Thymus (tissue), 11 donors: ENCODE measurements at regions not wholly inside any gene's neighbourhood (a gene's known extent, or its start where the extent isn't known, plus 50 kb on each side); places are given as distances from the start of the nearest gene placed in this dataset.

Experiments used
- DNase-seq, 9 donors: peaks; one replicate each; pipeline ENCODE4 v3.0.0-alpha.2; 2013; ENCODE audit warnings: low spot score in 9 of 9, low read depth in 6 of 9, missing footprints in 1 of 9
- H3K27ac ChIP-seq, 2 donors: one replicate each; pipeline ENCODE4 v1.5.1; 2013; ENCODE audit warnings: control low read depth in 1 of 2, low read depth in 1 of 2, low read length in 1 of 2, mild to moderate bottlenecking in 1 of 2, moderate library complexity in 1 of 2
- H3K27me3 ChIP-seq, 2 donors: one replicate each; pipeline ENCODE4 v1.5.1; 2013; ENCODE audit warnings: low read length in 1 of 2; ENCODE audit not compliant: control insufficient read depth in 2 of 2, insufficient read depth in 1 of 2
- H3K36me3 ChIP-seq, 2 donors: one replicate each; pipeline ENCODE4 v1.5.1; 2013; ENCODE audit warnings: low read length in 1 of 2, mild to moderate bottlenecking in 1 of 2, moderate library complexity in 1 of 2; ENCODE audit not compliant: control insufficient read depth in 2 of 2, insufficient read depth in 2 of 2
- H3K4me1 ChIP-seq, 2 donors: one replicate each; pipeline ENCODE4 v1.5.1; 2013; ENCODE audit warnings: low read length in 2 of 2; ENCODE audit not compliant: control insufficient read depth in 2 of 2, insufficient read depth in 2 of 2
- H3K4me3 ChIP-seq, 2 donors: one replicate each; pipeline ENCODE4 v1.5.1; 2013; ENCODE audit warnings: low read length in 2 of 2, control low read depth in 1 of 2, mild to moderate bottlenecking in 1 of 2
- H3K9me3 ChIP-seq, 2 donors: one replicate each; pipeline ENCODE4 v1.5.1; 2013; ENCODE audit warnings: low read length in 1 of 2, mild to moderate bottlenecking in 1 of 2; ENCODE audit not compliant: control insufficient read depth in 2 of 2, insufficient read depth in 1 of 2
- WGBS: extraction: QIAGEN DNeasy Blood & Tissue Kit; methylation state at CpG from one replicate; pipeline ENCODE4 v1.1.7; 2013; 5-methylcytosine and 5-hydroxymethylcytosine counted together
- donor health status: healthy.

- Histone ChIP-seq H3K4me1 (no peaks in the 10 kb centered on the region), H3K4me3 (no peak overlapping the region), H3K36me3 (no peaks in the 10 kb centered on the region), H3K27me3 (no peaks in the 10 kb centered on the region), H3K9me3 (peaks cover 0 to 19% of the 10 kb centered on the region in 2 donors), H3K27ac (no peak overlapping the region)
- no peak for DNase-seq
- 96% methylated on average over 9 of the region's 9 CpGs for WGBS
Measured at GRCh38 chr1:104933846-104934245, 1184.1 kb downstream of the AMY1C start.

GRCh38 chr1:104945406-104945805 is 1195.7 kb downstream of the AMY1C start:
- Histone ChIP-seq H3K4me1 (no peaks in the 10 kb centered on the region), H3K36me3 (no peaks in the 10 kb centered on the region), H3K4me3 (no peak overlapping the region), H3K27ac (no peak overlapping the region), H3K27me3 (no peaks in the 10 kb centered on the region), H3K9me3 (peaks cover 0 to 12% of the 10 kb centered on the region in 2 donors)
- no peak for DNase-seq
- WGBS = 66% methylated on average over 2 of the region's 2 CpGs

GRCh38 chr1:104946558-104947210 is 1197.0 kb downstream of the AMY1C start:
- 92% methylated on average over 4 of the region's 4 CpGs for WGBS
- no peaks in the 10 kb centered on the region for H3K27me3 ChIP-seq

GRCh38 chr1:104953555-104953954 is 1203.9 kb downstream of the AMY1C start:
- Histone ChIP-seq H3K9me3 (no peaks in the 10 kb centered on the region), H3K4me1 (no peaks in the 10 kb centered on the region), H3K27me3 (no peaks in the 10 kb centered on the region), H3K4me3 (no peak overlapping the region), H3K27ac (no peak overlapping the region), H3K36me3 (no peaks in the 10 kb centered on the region)
- DNase-seq = no peak
- 94% methylated on average over 3 of the region's 3 CpGs for WGBS

More at GRCh38 chr1:104946558-104947210, 1197.0 kb downstream of the AMY1C start:
- Histone ChIP-seq H3K4me3 (no peak overlapping the region), H3K36me3 (no peaks in the 10 kb centered on the region), H3K27ac (no peak overlapping the region), H3K9me3 (peaks cover 0 to 6% of the 10 kb centered on the region in 2 donors), H3K4me1 (no peaks in the 10 kb centered on the region)
- DNase-seq = no peak

GRCh38 chr1:104973516-104973915 is 1223.8 kb downstream of the AMY1C start:
- DNase-seq = no peak
- Histone ChIP-seq H3K27ac (no peak overlapping the region), H3K9me3 (no peaks in the 10 kb centered on the region), H3K4me3 (no peak overlapping the region), H3K4me1 (no peaks in the 10 kb centered on the region), H3K36me3 (no peaks in the 10 kb centered on the region), H3K27me3 (no peaks in the 10 kb centered on the region)
- WGBS = 86% methylated on average over 2 of the region's 2 CpGs

GRCh38 chr1:104979651-104980050 is 1230.0 kb downstream of the AMY1C start:
- DNase-seq = no peak
- Histone ChIP-seq H3K27me3 (no peaks in the 10 kb centered on the region), H3K4me3 (no peak overlapping the region), H3K4me1 (no peaks in the 10 kb centered on the region), H3K36me3 (no peaks in the 10 kb centered on the region), H3K9me3 (no peaks in the 10 kb centered on the region), H3K27ac (no peak overlapping the region)
- 60% methylated on average over 1 of the region's 1 CpG for WGBS

- Histone ChIP-seq H3K4me3 (no peak overlapping the region), H3K9me3 (no peaks in the 10 kb centered on the region), H3K4me1 (no peaks in the 10 kb centered on the region), H3K36me3 (no peaks in the 10 kb centered on the region), H3K27me3 (no peaks in the 10 kb centered on the region), H3K27ac (no peak overlapping the region)
- 83% methylated on average over 1 of the region's 1 CpG for WGBS
- DNase-seq = no peak
Measured at GRCh38 chr1:104987210-104987609, 1237.5 kb downstream of the AMY1C start.

- Histone ChIP-seq H3K9me3 (no peaks in the 10 kb centered on the region), H3K27ac (no peak overlapping the region), H3K4me1 (no peaks in the 10 kb centered on the region), H3K4me3 (no peak overlapping the region), H3K36me3 (no peaks in the 10 kb centered on the region), H3K27me3 (no peaks in the 10 kb centered on the region)
- WGBS = 96% methylated on average over 3 of the region's 3 CpGs
- no peak for DNase-seq
Measured at GRCh38 chr1:104989012-104989411, 1239.3 kb downstream of the AMY1C start.

- Histone ChIP-seq H3K36me3 (no peaks in the 10 kb centered on the region), H3K4me1 (no peaks in the 10 kb centered on the region), H3K27me3 (no peaks in the 10 kb centered on the region), H3K4me3 (no peak overlapping the region), H3K27ac (no peak overlapping the region), H3K9me3 (no peaks in the 10 kb centered on the region)
- no peak for DNase-seq
- whole genome bisulfite sequencing = 84% methylated on average over 3 of the region's 3 CpGs
Measured at GRCh38 chr1:104991702-104992101, 1242.0 kb downstream of the AMY1C start.
